Thoracic aorta (tissue), 2 donors: ENCODE measurements at regions not wholly inside any gene's neighbourhood (a gene's known extent, or its start where the extent isn't known, plus 50 kb on each side); places are given as distances from the start of the nearest gene placed in this dataset.
"Not testable (repeated sequence)": the region's sequence is repeated elsewhere in the genome, so short reads cannot be mapped to it uniquely, and the experiment has no call there.

Experiments used
- ATAC-seq: fragments of 150-250 bp; one replicate; pipeline ENCODE4 v1.8.0; 2017; ENCODE audit warnings: low read depth; ENCODE audit not compliant: insufficient number of reproducible peaks, low FRiP score
- DNase-seq: peaks from one replicate; pipeline ENCODE4 v3.0.0-alpha.2; 2020; ENCODE audit warnings: low spot score
- H3K27ac ChIP-seq, 2 donors: fragments of 200-600 bp; sonication (generic); 1 replicate in 1 of 2; 2 replicates in 1 of 2; pipeline ENCODE4 v1.5.1; 2016; ENCODE audit warnings: mild to moderate bottlenecking in 2 of 2, moderate library complexity in 2 of 2
- H3K27me3 ChIP-seq: fragments of 200-600 bp; sonication (generic); replicated peaks from 2 replicates; pipeline ENCODE4 v1.6.0; 2016; ENCODE audit warnings: mild to moderate bottlenecking; ENCODE audit not compliant: insufficient read depth
- H3K36me3 ChIP-seq: fragments of 200-600 bp; sonication (generic); one replicate; pipeline ENCODE4 v1.5.1; 2016
- H3K4me1 ChIP-seq, 2 donors: fragments of 200-600 bp; sonication (generic); 1 replicate in 1 of 2; 2 replicates in 1 of 2; pipeline versions ENCODE4 v1.5.1 to v1.6.0; 2016; ENCODE audit warnings: low read depth in 2 of 2, mild to moderate bottlenecking in 1 of 2; ENCODE audit not compliant: control insufficient read depth in 1 of 2
- H3K4me3 ChIP-seq: fragments of 200-600 bp; sonication (generic); 2 replicates; pipeline ENCODE4 v1.5.1; 2016; ENCODE audit warnings: mild to moderate bottlenecking
- H3K9me3 ChIP-seq: fragments of 200-600 bp; sonication (generic); 2 replicates; pipeline ENCODE4 v1.5.1; 2016
- CTCF ChIP-seq: fragments of 200-600 bp; sonication (generic); IDR thresholded peaks from one replicate; pipeline ENCODE4 v1.5.1; 2019; ENCODE audit warnings: antibody characterized with exemption

GRCh38 chr20:30593572-30593971 is 663.9 kb upstream of the DEFB115 start:
- ATAC-seq (no peak), DNase-seq (no peak)
- no peaks in the 10 kb centered on the region for H3K36me3 ChIP-seq
- H3K4me1 ChIP-seq: no peaks in the 10 kb centered on the region
- no peaks in the 10 kb centered on the region for H3K27me3 ChIP-seq
- H3K27ac ChIP-seq: no peak overlapping the region
- no peaks in the 10 kb centered on the region for H3K9me3 ChIP-seq
- H3K4me3 ChIP-seq: no peak overlapping the region
- TF ChIP-seq CTCF: no peak

DNA sequence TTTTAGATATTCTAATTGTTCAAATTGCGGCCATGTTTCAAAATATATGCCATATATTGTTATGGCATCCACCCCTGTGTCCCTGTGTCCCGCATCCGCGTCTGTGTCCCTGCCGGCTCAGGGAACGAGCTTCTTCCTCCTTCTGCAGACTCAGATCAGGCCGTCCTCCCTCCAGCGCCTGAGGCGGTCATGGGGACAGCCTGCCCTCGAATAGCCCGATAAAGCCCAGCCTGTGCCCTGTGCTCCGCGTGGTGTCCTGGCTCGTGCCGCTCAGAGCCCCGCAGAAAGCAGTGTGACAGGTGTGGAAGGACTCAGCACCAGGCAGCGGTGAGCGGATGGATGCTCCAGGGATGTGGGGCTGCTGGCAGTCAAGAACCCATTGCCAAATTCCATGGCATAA is 663.4 kb upstream of the DEFB115 start:
- no peaks in the 10 kb centered on the region for H3K9me3 ChIP-seq
- no peak for ATAC-seq
- no peak overlapping the region for H3K27ac ChIP-seq
- no peak for DNase-seq
- no peaks in the 10 kb centered on the region for H3K27me3 ChIP-seq
- no peaks in the 10 kb centered on the region for H3K4me1 ChIP-seq
- no peaks in the 10 kb centered on the region for H3K36me3 ChIP-seq
- TF ChIP-seq CTCF: no peak
- H3K4me3 ChIP-seq: no peak overlapping the region

- Histone ChIP-seq H3K4me3 (no peak overlapping the region), H3K27me3 (no peaks in the 10 kb centered on the region), H3K9me3 (no peaks in the 10 kb centered on the region), H3K36me3 (no peaks in the 10 kb centered on the region), H3K4me1 (no peaks in the 10 kb centered on the region), H3K27ac (no peak overlapping the region)
- no peak for TF ChIP-seq CTCF
- ATAC-seq (no peak), DNase-seq (no peak)
Observed at GRCh38 chr20:30595698-30596097, 661.8 kb upstream of the DEFB115 start.

- H3K36me3 ChIP-seq, H3K4me3 ChIP-seq, H3K4me1 ChIP-seq, DNase-seq, H3K27me3 ChIP-seq, ATAC-seq, H3K9me3 ChIP-seq, H3K27ac ChIP-seq: not testable (repeated sequence)
Observed at GRCh38 chr20:30597429-30597828, 660.0 kb upstream of the DEFB115 start.

DNA sequence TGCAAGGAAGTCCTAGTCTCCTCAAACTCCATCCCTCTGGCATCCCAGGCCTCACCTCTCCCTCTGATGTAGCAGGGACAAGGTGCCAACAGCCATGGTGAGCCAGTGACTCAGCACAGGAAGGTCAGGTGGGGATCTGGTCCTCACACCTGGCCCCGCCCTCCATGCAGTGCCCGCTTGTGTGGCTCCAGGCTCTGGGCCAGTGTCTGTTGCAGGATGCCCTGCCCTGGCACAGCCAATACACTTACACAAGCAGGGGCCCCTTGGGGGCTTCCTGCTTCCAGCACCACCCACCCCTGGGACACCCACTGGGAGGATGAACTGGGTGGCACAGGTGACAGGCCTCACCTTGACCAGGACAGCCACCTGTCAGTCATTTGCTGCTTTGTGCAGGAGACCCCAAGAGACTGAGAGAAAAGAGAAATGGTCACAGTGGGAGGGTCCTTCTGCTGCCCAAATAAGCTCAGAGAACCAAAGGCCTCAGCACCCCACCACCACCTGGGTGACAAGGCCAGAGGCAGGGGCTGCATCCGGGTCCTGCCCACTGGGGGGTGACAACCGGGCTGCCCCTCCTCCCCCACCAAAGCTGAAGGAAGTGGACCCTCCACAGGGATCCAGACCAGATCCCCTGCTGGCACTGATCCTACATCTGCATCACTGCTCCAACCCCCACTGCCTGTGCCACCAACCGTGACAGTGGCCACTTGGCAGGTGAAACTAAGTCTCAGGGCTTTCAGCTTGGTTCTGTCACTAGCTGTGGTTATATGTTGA is 658.8 kb upstream of the DEFB115 start:
- H3K4me1 ChIP-seq: no peaks in the 10 kb centered on the region
- H3K36me3 ChIP-seq: no peaks in the 10 kb centered on the region
- H3K9me3 ChIP-seq: no peaks in the 10 kb centered on the region
- ATAC-seq (no peak), DNase-seq (no peak)
- H3K27ac ChIP-seq: no peak overlapping the region
- no peaks in the 10 kb centered on the region for H3K27me3 ChIP-seq
- TF ChIP-seq CTCF: no peak
- no peak overlapping the region for H3K4me3 ChIP-seq

DNA sequence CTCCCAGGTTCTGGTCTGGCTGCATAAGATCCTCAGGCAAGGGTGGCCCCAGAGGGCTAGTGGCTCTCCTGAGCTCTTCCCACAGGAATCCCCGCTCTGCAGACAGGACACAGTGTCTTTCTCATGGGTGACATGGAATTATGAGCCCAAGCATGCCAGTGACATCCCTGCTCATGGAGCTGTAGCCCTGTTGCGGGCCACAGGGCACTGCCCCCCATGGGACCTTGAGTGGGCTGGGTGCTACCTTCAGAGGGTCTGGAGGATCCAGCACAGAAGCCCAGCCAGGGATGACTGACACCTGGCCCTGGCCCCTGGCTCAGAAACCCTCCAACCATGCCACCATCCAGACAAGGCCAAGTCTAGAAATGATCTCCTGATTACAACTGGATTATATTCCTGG is 657.5 kb upstream of the DEFB115 start:
- Histone ChIP-seq H3K27ac (no peak overlapping the region), H3K9me3 (no peaks in the 10 kb centered on the region), H3K27me3 (no peaks in the 10 kb centered on the region), H3K4me3 (no peak overlapping the region), H3K36me3 (no peaks in the 10 kb centered on the region), H3K4me1 (no peaks in the 10 kb centered on the region)
- TF ChIP-seq CTCF: no peak
- no peak for ATAC-seq
- no peak for DNase-seq
